ENCODE measurements at regions not wholly inside any gene's neighbourhood (a gene's known extent, or its start where the extent isn't known, plus 50 kb on each side); places are given as distances from the start of the nearest gene placed in this dataset.

DNA sequence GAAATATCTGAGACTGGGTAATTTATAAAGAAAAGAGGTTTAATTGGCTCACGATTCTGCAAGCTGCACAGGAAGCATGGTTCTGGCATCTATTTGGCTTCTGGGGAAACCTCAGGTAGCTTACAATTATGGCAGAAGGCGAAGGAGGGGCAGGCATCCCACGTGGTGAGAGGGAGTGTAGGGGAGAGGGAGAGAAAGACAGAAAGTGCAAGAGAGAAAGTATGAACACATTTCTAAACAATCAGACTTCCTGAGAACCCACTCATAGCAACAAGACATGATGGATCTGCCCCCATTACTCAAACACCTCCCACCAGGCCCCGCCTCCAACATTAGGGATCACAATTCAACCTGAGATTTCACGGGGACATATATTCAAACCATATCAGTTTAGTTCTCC, 107.4 kb downstream of the PERP start:
- no peak overlapping the region for H3K27ac ChIP-seq
- DNase-seq (ENCODE audit: low spot score), result no peak
- ChIA-PET POLR2A (ENCODE audit: low non-redundant PET) (no interaction called here), CTCF (no interaction called here)
- TF ChIP-seq, protein P1, sequence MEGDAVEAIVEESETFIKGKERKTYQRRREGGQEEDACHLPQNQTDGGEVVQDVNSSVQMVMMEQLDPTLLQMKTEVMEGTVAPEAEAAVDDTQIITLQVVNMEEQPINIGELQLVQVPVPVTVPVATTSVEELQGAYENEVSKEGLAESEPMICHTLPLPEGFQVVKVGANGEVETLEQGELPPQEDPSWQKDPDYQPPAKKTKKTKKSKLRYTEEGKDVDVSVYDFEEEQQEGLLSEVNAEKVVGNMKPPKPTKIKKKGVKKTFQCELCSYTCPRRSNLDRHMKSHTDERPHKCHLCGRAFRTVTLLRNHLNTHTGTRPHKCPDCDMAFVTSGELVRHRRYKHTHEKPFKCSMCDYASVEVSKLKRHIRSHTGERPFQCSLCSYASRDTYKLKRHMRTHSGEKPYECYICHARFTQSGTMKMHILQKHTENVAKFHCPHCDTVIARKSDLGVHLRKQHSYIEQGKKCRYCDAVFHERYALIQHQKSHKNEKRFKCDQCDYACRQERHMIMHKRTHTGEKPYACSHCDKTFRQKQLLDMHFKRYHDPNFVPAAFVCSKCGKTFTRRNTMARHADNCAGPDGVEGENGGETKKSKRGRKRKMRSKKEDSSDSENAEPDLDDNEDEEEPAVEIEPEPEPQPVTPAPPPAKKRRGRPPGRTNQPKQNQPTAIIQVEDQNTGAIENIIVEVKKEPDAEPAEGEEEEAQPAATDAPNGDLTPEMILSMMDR (conservative IDR thresholded peaks at IDR 0.05; ENCODE audit: low read depth), result no peak

DNA sequence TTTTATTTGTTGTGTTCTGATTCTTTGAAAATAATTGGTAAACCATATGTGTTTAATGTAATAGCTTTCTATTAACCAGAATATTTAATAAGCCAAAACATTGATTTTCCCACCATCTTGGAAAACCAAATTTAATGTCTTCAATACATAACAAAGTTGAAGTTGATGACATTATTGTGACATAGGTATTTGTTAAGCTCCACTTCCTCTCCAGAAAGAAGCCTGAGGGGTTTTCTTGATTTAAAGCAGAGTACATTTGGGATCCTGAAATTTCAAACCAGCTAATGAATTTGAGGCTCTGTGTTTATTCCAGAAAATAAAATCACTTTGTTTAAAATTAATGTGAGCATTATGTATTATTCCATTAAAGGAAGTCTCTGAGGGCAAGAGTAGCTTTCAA, 106.3 kb downstream of the PERP start:
- TF ChIP-seq, protein P1 (conservative IDR thresholded peaks at IDR 0.05; ENCODE audit: low read depth), result no peak
- H3K27ac ChIP-seq, result no peak overlapping the region
- ChIA-PET CTCF (interaction anchor here (0.6 to 1.1 kb wide), 7 partner anchors 10 to 339 kb away, joined by 3 to 5 read pairs (median 3); no protein-coding TSS in a partner anchor), POLR2A (ENCODE audit: low non-redundant PET) (no interaction called here)
- no peak for DNase-seq (ENCODE audit: low spot score)

DNA sequence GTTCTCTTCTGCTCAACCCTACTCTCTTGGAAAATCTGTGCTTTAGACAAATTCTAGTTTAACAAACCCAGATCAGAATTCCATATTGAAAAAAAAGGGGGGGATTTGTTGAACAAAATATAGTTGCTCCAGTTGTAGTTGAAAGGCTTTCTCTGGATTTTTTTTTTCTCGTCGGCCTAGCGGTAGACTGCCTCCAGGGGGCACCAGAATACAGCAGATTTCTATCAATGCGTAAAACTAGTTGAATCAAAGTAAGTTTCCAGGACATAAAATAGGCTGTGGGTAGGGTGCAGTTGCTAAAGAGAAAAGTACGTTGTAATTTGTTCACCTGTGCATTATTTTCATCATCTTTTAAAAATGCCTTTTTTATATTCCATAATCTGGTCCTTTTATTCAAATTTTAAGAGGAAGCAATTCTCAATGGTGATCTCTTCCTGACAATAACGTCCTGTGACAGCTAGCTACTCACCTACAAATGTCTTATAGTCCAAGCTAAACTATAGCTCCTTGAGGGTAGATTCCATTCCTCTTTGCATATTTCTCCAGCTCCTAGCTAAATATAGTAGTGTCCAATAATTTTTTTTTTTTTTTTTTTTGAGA, 105.4 kb downstream of the PERP start:
- peak; percentile 37 for DNase-seq (ENCODE audit: low spot score)
- H3K27ac ChIP-seq, result no peak overlapping the region
- TF ChIP-seq, protein P1 (conservative IDR thresholded peaks at IDR 0.05; ENCODE audit: low read depth), result peak; percentile 87
- POLR2A ChIA-PET (ENCODE audit: low non-redundant PET), result no interaction called here
- CTCF ChIA-PET, result interaction anchor here (0.6 to 1.0 kb wide), 6 partner anchors 33 to 340 kb away, joined by 3 to 10 read pairs (median 5); no protein-coding TSS in a partner anchor

DNA sequence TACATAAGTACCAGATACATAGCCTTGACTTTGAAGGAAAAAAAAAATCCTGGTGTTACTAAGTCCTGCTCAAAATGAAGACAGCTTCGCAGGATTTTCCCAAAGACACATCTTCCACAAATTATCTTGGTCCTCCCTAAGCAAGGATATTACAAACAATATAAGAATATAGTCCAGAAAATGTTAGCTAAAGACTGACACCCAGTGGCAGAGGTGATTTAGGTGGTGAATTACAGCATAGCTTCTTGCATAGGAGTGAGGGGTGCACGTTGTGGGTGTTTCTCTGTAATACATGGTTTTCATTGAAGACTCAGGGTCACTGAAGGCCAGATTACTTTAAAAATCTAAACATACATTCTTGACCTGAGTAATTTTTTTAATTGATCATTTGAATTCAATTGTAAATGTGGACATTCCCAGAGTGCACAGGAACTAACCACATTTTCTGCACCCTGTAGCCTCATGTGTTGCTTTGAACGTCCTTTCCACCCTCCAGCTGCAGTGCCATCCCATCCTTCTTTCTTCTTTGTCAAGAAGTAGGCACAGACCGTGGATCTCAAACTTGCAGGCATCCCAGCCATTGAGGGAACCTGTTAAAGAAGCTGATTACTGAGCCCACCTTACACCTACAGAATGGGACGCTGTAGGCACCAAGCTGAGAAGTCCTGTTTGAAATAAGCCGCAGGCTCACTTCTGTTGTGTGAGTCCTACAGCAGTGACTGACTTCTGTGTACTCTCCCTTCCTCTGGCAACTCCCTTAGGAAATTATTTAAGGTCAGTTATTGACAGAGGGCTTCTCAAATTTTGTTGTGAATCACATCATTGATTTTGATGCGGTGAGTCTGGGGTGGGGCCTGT, 102.6 kb downstream of the PERP start:
- POLR2A ChIA-PET (ENCODE audit: low non-redundant PET), result no interaction called here
- TF ChIP-seq, protein P1 (conservative IDR thresholded peaks at IDR 0.05; ENCODE audit: low read depth), result peak; percentile 62
- CTCF ChIA-PET, result interaction anchor here (0.5 to 1.7 kb wide), 10 partner anchors 9 to 1276 kb away, joined by 3 to 7 read pairs (median 4); partner anchors contain the start of gene TNFAIP3
- DNase-seq (ENCODE audit: low spot score), result peak; percentile 38
- H3K27ac ChIP-seq, result no peak overlapping the region

DNA sequence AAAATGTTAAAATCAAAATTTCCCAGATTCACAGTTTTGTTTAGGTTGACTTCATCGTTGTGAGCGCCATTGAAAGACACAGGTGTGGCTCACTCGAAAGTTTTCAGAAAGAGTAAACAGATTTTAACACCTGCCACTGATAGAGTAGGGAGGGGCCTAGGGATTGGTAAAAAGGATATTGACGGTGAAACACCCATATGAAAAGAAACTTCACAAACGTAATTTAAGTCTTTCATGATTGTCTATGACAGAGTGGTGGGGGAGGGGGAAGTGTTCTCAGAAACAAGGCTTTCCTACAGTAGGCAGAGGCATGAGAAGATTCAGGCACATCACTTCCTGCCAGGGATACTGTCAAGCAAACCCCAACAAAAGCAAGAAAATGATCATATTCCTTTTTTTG, 101.4 kb downstream of the PERP start:
- DNase-seq (ENCODE audit: low spot score), result no peak
- no peak overlapping the region for H3K27ac ChIP-seq
- TF ChIP-seq, protein P1 (conservative IDR thresholded peaks at IDR 0.05; ENCODE audit: low read depth), result no peak
- CTCF ChIA-PET, result no interaction called here
- POLR2A ChIA-PET (ENCODE audit: low non-redundant PET), result no interaction called here

DNA sequence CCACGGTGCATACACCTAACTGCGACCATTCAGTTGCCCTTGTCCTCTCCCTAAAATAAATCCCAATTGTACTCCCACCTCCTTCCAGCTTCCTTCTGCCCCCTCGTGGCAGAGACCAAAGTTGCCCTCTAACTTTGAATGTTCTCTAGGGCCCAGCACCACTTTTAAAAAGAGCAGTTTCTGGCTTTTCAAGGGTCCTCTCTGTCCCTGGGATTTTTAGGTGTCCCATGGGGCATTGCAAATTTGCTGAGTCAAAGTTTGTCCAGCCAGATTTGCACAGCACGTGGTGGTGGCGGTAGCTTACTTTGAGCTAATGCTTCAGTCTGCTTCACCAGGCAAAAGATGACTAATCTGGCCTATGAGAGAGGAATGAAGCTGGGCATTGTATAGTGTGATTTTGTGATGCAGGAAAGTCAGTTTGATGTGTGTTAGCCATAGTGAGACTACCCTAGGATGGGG, 100.2 kb downstream of the PERP start:
- CTCF ChIA-PET, result interaction anchor here (0.6 to 1.2 kb wide), 12 partner anchors 10 to 1078 kb away, joined by 3 to 9 read pairs (median 4); no protein-coding TSS in a partner anchor
- POLR2A ChIA-PET (ENCODE audit: low non-redundant PET), result interaction anchor here (1.2 kb wide), 1 partner anchor 99 kb away, joined by 3 read pairs; no protein-coding TSS in a partner anchor
- H3K27ac ChIP-seq, result no peak overlapping the region
- peak; percentile 36 for DNase-seq (ENCODE audit: low spot score)
- TF ChIP-seq, protein P1 (conservative IDR thresholded peaks at IDR 0.05; ENCODE audit: low read depth), result peak; percentile 36; the same call in 1 of the 2 replicates

Measured in RWPE1 (cell line).